Smooth muscle cell (in vitro differentiated cells): ENCODE measurements at regions not wholly inside any gene's neighbourhood (a gene's known extent, or its start where the extent isn't known, plus 50 kb on each side); places are given as distances from the start of the nearest gene placed in this dataset.

Experiments used
- DNase-seq: peaks from one replicate; lab custom pipeline; 2025; ENCODE audit not compliant: unreplicated experiment; lab: John Stamatoyannopoulos, UW
- H2AFZ ChIP-seq: fragments of 200-600 bp; sonication (generic); 2 replicates; pipeline ENCODE4 v1.6.0; 2016; ENCODE audit warnings: antibody characterized with exemption, low read depth, mild to moderate bottlenecking
- H3F3A ChIP-seq: fragments of 200-600 bp; sonication (generic); 2 replicates; pipeline ENCODE4 v1.6.0; 2017; ENCODE audit warnings: antibody characterized with exemption, low read depth
- H3K27ac ChIP-seq: fragments of 200-600 bp; sonication (generic); 2 replicates; pipeline ENCODE4 v1.5.1; 2016; ENCODE audit warnings: low read depth, mild to moderate bottlenecking
- H3K27me3 ChIP-seq: fragments of 200-600 bp; sonication (generic); 2 replicates; pipeline ENCODE4 v1.6.1; 2016; ENCODE audit warnings: low read depth, mild to moderate bottlenecking
- H3K36me3 ChIP-seq: fragments of 200-600 bp; sonication (generic); 2 replicates; pipeline ENCODE4 v1.5.1; 2016; ENCODE audit warnings: low read depth
- H3K4me1 ChIP-seq: fragments of 200-600 bp; sonication (generic); 2 replicates; pipeline ENCODE4 v1.5.1; 2016; ENCODE audit warnings: low read depth
- H3K4me2 ChIP-seq: fragments of 200-600 bp; sonication (generic); 2 replicates; pipeline ENCODE4 v1.6.0; 2016; ENCODE audit warnings: mild to moderate bottlenecking
- H3K4me3 ChIP-seq: fragments of 200-600 bp; sonication (generic); 2 replicates; pipeline ENCODE4 v1.5.1; 2016; ENCODE audit warnings: mild to moderate bottlenecking
- H3K79me2 ChIP-seq: fragments of 200-600 bp; sonication (generic); 2 replicates; pipeline ENCODE4 v1.6.0; 2016; ENCODE audit warnings: low read depth, mild to moderate bottlenecking
- H3K9ac ChIP-seq: fragments of 200-600 bp; sonication (generic); 2 replicates; pipeline ENCODE4 v1.6.0; 2016; ENCODE audit warnings: low read depth
- H3K9me3 ChIP-seq: fragments of 200-600 bp; sonication (generic); replicated peaks from 2 replicates; pipeline ENCODE4 v1.5.1; 2016; ENCODE audit warnings: low read depth
- H4K20me1 ChIP-seq: fragments of 200-600 bp; sonication (generic); 2 replicates; pipeline ENCODE4 v1.6.0; 2016; ENCODE audit warnings: low read depth
- WGBS: methylation state at CpG from one replicate; pipeline ENCODE4 v1.1.7; 2016; ENCODE audit warnings: low lambda C conversion rate; 5-methylcytosine and 5-hydroxymethylcytosine counted together
- TF ChIP-seq, protein P1 (sequence below): fragments of 200-600 bp; sonication (generic); IDR thresholded peaks from 2 replicates; pipeline ENCODE4 v1.5.1; 2017; ENCODE audit warnings: borderline replicate concordance, mild to moderate bottlenecking, antibody characterized with exemption; ENCODE audit not compliant: insufficient read depth, poor library complexity, severe bottlenecking

DNA sequence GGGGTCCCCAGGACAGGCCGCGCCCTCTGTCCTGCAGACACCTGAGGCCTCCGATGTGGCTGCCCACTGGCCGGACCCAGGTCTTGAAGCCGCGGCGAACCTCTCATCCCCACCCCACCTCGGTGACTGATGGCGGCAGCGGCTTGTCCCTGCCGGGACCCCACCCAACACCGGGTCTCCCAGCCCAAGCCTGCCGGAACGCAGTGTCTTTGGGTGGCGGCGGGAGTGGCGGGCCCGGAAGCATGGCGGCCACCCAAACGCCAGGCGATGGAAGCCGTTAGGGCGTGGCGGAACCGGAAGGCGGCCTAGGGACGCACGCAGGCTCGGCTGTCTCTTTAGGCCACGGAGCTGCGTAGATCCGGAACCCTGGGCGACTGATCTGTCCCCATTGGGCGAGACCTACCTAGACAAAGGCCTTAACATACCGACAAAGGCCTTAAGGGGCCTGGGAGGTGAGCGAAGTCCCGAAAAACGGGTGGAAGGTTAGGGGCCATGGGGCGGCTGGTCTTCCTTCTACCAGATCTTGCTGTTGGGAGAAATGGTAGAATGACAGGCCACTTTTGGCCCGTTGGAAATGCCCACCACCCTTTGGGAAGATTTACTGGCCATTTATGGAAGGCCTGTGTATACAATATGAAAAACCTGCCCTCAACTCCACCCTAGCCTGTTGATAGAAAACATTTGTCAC, 94.6 kb upstream of the SMC2 start:
- Histone ChIP-seq H3K9me3 (no peaks in the 10 kb centered on the region), H3F3A (no peaks in the 10 kb centered on the region), H3K9ac (no peak overlapping the region), H3K27ac (no peak overlapping the region), H3K36me3 (no peaks in the 10 kb centered on the region), H3K79me2 (no peaks in the 10 kb centered on the region), H4K20me1 (no peaks in the 10 kb centered on the region), H3K4me2 (no peak overlapping the region), H3K27me3 (no peaks in the 10 kb centered on the region), H3K4me1 (no peaks in the 10 kb centered on the region), H3K4me3 (no peak overlapping the region), H2AFZ (no peak overlapping the region)
- DNase-seq, result no peak
- TF ChIP-seq, protein P1, sequence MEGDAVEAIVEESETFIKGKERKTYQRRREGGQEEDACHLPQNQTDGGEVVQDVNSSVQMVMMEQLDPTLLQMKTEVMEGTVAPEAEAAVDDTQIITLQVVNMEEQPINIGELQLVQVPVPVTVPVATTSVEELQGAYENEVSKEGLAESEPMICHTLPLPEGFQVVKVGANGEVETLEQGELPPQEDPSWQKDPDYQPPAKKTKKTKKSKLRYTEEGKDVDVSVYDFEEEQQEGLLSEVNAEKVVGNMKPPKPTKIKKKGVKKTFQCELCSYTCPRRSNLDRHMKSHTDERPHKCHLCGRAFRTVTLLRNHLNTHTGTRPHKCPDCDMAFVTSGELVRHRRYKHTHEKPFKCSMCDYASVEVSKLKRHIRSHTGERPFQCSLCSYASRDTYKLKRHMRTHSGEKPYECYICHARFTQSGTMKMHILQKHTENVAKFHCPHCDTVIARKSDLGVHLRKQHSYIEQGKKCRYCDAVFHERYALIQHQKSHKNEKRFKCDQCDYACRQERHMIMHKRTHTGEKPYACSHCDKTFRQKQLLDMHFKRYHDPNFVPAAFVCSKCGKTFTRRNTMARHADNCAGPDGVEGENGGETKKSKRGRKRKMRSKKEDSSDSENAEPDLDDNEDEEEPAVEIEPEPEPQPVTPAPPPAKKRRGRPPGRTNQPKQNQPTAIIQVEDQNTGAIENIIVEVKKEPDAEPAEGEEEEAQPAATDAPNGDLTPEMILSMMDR, result no peak
- WGBS, result 96% methylated on average over 40 of the region's 40 CpGs

DNA sequence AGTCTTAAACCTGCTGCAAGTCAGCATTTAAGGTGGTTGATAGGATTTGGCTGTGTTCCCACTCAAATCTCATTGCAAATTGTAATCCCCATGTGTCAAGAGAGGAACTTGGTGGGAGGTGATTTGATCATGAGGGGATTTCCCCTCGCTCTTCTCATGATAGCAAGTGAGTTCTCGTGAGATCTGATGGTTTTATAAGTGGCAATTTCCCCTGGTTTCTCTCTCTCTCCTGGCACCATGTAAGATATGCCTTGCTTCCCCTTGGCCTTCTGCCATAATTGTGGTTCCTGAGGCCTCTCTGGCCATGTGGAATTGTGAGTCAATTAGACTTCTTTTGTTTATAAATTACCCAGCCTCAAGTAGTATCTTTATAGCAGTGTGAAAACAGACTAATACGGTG, 84.3 kb upstream of the SMC2 start:
- Histone ChIP-seq H3K9ac (no peak overlapping the region), H3F3A (no peaks in the 10 kb centered on the region), H3K36me3 (no peaks in the 10 kb centered on the region), H3K27me3 (no peaks in the 10 kb centered on the region), H4K20me1 (no peaks in the 10 kb centered on the region), H3K4me3 (no peak overlapping the region), H3K27ac (no peak overlapping the region), H3K9me3 (no peaks in the 10 kb centered on the region), H3K79me2 (no peaks in the 10 kb centered on the region), H3K4me2 (no peak overlapping the region), H3K4me1 (no peaks in the 10 kb centered on the region), H2AFZ (no peak overlapping the region)
- DNase-seq, result no peak
- TF ChIP-seq, protein P1, result no peak
- WGBS, result 70% methylated on average over 3 of the region's 3 CpGs

DNA sequence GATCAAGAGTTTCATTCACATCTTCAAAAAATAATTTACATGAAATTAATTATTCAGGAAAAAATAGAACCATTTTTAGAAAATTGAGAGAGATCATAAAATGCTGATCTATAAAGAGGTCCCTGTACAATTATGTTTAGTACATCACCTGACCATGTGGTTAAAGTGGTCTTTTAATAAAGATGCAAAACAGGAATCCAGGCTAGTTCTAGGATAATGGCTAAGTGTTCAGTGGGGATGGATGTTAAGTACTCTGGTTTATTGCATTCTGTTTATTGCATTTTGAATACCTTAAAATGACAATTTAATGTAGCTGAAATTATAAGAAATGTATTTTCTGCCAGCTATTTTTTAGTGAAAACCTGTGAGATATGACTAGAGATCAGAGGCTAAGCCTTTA, 72.0 kb upstream of the SMC2 start:
- Histone ChIP-seq H3K4me3 (no peak overlapping the region), H3K9ac (no peak overlapping the region), H3K27me3 (no peaks in the 10 kb centered on the region), H3K4me2 (no peak overlapping the region), H3K9me3 (no peaks in the 10 kb centered on the region), H3K79me2 (no peaks in the 10 kb centered on the region), H3F3A (no peaks in the 10 kb centered on the region), H3K27ac (no peak overlapping the region), H3K36me3 (no peaks in the 10 kb centered on the region), H3K4me1 (no peaks in the 10 kb centered on the region), H4K20me1 (no peaks in the 10 kb centered on the region), H2AFZ (no peak overlapping the region)
- DNase-seq, result no peak
- TF ChIP-seq, protein P1, result no peak

DNA sequence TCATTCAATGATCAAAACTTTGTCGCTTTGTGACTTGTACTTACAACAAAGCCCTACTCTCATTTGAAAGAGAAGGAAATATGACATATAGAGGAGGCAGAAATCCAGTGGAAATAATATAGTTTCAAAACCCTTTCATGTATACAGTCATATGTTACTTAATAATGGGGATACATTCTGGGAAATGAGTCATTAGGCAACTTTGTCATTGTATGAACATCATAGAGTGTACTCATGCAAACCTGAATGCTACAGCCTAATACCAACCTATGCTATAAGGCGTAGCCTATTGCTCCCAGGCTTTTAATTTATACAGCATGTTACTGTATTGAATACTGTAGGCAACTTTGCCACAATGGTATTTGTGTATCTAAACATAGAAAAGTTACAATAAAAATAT, 69.0 kb upstream of the SMC2 start:
- no peak for DNase-seq
- H3K27ac ChIP-seq, result no peak overlapping the region
- H3K4me2 ChIP-seq, result no peak overlapping the region
- H3K79me2 ChIP-seq, result no peaks in the 10 kb centered on the region
- H4K20me1 ChIP-seq, result no peaks in the 10 kb centered on the region
- no peaks in the 10 kb centered on the region for H3K9me3 ChIP-seq
- H3K27me3 ChIP-seq, result no peaks in the 10 kb centered on the region
- no peak overlapping the region for H3K4me3 ChIP-seq
- H3K4me1 ChIP-seq, result no peaks in the 10 kb centered on the region
- H3K36me3 ChIP-seq, result no peaks in the 10 kb centered on the region
- no peak overlapping the region for H3K9ac ChIP-seq
- H3F3A ChIP-seq, result no peaks in the 10 kb centered on the region
- TF ChIP-seq, protein P1, result no peak
- 94% methylated on average over 2 of the region's 2 CpGs for WGBS
- no peak overlapping the region for H2AFZ ChIP-seq
